HEK293 (cell line): ENCODE measurements at regions not wholly inside any gene's neighbourhood (a gene's known extent, or its start where the extent isn't known, plus 50 kb on each side); places are given as distances from the start of the nearest gene placed in this dataset.

Experiments used
- GLIS2 ChIP-seq: fragments of 450-650 bp; formaldehyde crosslinking; IDR thresholded peaks from 2 replicates; pipeline ENCODE4 v1.5.1; 2016; ENCODE audit warnings: missing biosample characterization, missing genetic modification characterization
- KLF10 ChIP-seq: fragments of 450-650 bp; IDR thresholded peaks from 2 replicates; pipeline ENCODE4 v1.5.1; 2018; ENCODE audit warnings: missing biosample characterization, mild to moderate bottlenecking, missing genetic modification characterization
- SALL2 ChIP-seq: fragments of 450-650 bp; formaldehyde crosslinking; IDR thresholded peaks from 2 replicates; pipeline ENCODE4 v1.5.0; 2017; ENCODE audit warnings: missing biosample characterization, mild to moderate bottlenecking, missing genetic modification characterization, borderline replicate concordance
- ZBTB8A ChIP-seq: fragments of 450-650 bp; formaldehyde crosslinking; IDR thresholded peaks from 2 replicates; pipeline ENCODE4 v1.5.1; 2016; ENCODE audit warnings: missing biosample characterization, missing genetic modification characterization
- ZEB2 ChIP-seq: fragments of 450-650 bp; formaldehyde crosslinking; IDR thresholded peaks from 2 replicates; pipeline ENCODE4 v1.5.1; 2016; ENCODE audit warnings: missing biosample characterization, missing genetic modification characterization
- ZNF114 ChIP-seq: fragments of 450-650 bp; formaldehyde crosslinking; IDR thresholded peaks from 2 replicates; pipeline ENCODE4 v1.5.0; 2017; ENCODE audit warnings: missing biosample characterization, missing genetic modification characterization
- ZNF174 ChIP-seq: fragments of 450-650 bp; formaldehyde crosslinking; IDR thresholded peaks from 2 replicates; pipeline ENCODE4 v1.5.0; 2017; ENCODE audit warnings: missing biosample characterization, mild to moderate bottlenecking, missing genetic modification characterization
- ZNF221 ChIP-seq: fragments of 450-650 bp; formaldehyde crosslinking; IDR thresholded peaks from 2 replicates; pipeline ENCODE4 v1.5.1; 2017; ENCODE audit warnings: missing biosample characterization, missing genetic modification characterization, borderline replicate concordance
- ZNF404 ChIP-seq: fragments of 450-650 bp; formaldehyde crosslinking; IDR thresholded peaks from 2 replicates; pipeline ENCODE4 v1.5.1; 2017; ENCODE audit warnings: missing biosample characterization, missing genetic modification characterization
- ZNF416 ChIP-seq: fragments of 450-650 bp; formaldehyde crosslinking; IDR thresholded peaks from 2 replicates; pipeline ENCODE4 v1.5.1; 2016; ENCODE audit warnings: missing biosample characterization, missing genetic modification characterization
- ZNF529 ChIP-seq: fragments of 450-650 bp; formaldehyde crosslinking; IDR thresholded peaks from 2 replicates; pipeline ENCODE4 v1.5.1; 2017; ENCODE audit warnings: missing genetic modification characterization, missing biosample characterization; ENCODE audit not compliant: insufficient replicate concordance
- ZNF600 ChIP-seq: fragments of 450-650 bp; formaldehyde crosslinking; IDR thresholded peaks from 2 replicates; pipeline ENCODE4 v1.5.1; 2016; ENCODE audit warnings: missing biosample characterization, missing genetic modification characterization
- ZNF785 ChIP-seq: fragments of 450-650 bp; formaldehyde crosslinking; IDR thresholded peaks from 2 replicates; pipeline ENCODE4 v1.5.1; 2016; ENCODE audit warnings: missing biosample characterization, missing genetic modification characterization
- TF ChIP-seq, protein P1 (sequence below): fragments of 450-650 bp; formaldehyde crosslinking; IDR thresholded peaks from 2 replicates; pipeline ENCODE4 v1.5.1; 2016; ENCODE audit warnings: missing biosample characterization, missing genetic modification characterization, borderline replicate concordance
- TF ChIP-seq, protein P2 (sequence below): fragments of 450-650 bp; formaldehyde crosslinking; IDR thresholded peaks from 2 replicates; pipeline ENCODE4 v1.5.1; 2017; ENCODE audit warnings: missing biosample characterization, mild to moderate bottlenecking, missing genetic modification characterization, moderate library complexity
- TF ChIP-seq, protein P3 (sequence below): fragments of 450-650 bp; formaldehyde crosslinking; IDR thresholded peaks from 2 replicates; pipeline ENCODE4 v1.5.1; 2017; ENCODE audit warnings: missing biosample characterization, missing genetic modification characterization
- TF ChIP-seq, protein P4 (sequence below): fragments of 450-650 bp; formaldehyde crosslinking; IDR thresholded peaks from 2 replicates; pipeline ENCODE4 v1.5.1; 2016; ENCODE audit warnings: missing biosample characterization, missing genetic modification characterization, low read depth
- TF ChIP-seq, protein P5 (sequence below): fragments of 450-650 bp; formaldehyde crosslinking; IDR thresholded peaks from 2 replicates; pipeline ENCODE4 v1.5.1; 2016; ENCODE audit warnings: missing biosample characterization, missing genetic modification characterization
- TF ChIP-seq, protein P6 (sequence below): fragments of 450-650 bp; formaldehyde crosslinking; IDR thresholded peaks from 2 replicates; pipeline ENCODE4 v1.5.1; 2016; ENCODE audit warnings: missing biosample characterization, missing genetic modification characterization, low read depth
- TF ChIP-seq, protein P7 (sequence below): fragments of 450-650 bp; formaldehyde crosslinking; IDR thresholded peaks from 2 replicates; pipeline ENCODE4 v1.5.1; 2016; ENCODE audit warnings: missing biosample characterization, missing genetic modification characterization

DNA sequence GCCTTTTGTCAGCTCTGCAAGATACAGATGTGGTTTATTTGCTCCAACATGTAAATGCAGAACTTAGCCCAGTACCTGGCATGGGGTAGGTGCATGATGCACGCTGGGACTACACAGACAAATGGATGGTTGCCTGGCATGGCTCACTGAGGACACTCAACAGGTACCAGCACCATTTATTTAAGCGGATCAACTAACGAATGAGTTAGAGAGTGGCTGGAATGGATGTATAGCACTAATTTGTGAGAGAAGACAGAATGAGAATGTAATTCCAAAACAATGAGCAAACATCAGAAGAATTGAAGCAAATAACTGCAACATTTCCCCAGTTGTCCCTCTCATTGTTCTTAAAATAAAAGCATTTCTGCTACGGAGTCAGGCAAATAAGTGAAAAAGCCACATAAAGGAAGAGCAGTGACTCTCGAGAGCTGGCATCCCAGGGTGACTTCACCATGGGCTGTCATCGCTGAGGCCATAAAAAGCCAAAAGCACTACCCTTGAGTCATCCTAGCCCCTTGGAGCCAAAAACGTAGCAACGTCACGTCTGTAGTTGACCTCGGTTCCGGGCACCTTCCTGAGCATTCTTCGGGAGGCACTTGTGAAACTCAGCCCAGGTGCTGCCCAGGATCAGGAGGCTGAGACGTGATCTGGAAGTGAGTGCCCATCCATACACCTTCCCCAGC, 290.3 kb downstream of the NSG2 start (continued):
- TF ChIP-seq, protein P1, sequence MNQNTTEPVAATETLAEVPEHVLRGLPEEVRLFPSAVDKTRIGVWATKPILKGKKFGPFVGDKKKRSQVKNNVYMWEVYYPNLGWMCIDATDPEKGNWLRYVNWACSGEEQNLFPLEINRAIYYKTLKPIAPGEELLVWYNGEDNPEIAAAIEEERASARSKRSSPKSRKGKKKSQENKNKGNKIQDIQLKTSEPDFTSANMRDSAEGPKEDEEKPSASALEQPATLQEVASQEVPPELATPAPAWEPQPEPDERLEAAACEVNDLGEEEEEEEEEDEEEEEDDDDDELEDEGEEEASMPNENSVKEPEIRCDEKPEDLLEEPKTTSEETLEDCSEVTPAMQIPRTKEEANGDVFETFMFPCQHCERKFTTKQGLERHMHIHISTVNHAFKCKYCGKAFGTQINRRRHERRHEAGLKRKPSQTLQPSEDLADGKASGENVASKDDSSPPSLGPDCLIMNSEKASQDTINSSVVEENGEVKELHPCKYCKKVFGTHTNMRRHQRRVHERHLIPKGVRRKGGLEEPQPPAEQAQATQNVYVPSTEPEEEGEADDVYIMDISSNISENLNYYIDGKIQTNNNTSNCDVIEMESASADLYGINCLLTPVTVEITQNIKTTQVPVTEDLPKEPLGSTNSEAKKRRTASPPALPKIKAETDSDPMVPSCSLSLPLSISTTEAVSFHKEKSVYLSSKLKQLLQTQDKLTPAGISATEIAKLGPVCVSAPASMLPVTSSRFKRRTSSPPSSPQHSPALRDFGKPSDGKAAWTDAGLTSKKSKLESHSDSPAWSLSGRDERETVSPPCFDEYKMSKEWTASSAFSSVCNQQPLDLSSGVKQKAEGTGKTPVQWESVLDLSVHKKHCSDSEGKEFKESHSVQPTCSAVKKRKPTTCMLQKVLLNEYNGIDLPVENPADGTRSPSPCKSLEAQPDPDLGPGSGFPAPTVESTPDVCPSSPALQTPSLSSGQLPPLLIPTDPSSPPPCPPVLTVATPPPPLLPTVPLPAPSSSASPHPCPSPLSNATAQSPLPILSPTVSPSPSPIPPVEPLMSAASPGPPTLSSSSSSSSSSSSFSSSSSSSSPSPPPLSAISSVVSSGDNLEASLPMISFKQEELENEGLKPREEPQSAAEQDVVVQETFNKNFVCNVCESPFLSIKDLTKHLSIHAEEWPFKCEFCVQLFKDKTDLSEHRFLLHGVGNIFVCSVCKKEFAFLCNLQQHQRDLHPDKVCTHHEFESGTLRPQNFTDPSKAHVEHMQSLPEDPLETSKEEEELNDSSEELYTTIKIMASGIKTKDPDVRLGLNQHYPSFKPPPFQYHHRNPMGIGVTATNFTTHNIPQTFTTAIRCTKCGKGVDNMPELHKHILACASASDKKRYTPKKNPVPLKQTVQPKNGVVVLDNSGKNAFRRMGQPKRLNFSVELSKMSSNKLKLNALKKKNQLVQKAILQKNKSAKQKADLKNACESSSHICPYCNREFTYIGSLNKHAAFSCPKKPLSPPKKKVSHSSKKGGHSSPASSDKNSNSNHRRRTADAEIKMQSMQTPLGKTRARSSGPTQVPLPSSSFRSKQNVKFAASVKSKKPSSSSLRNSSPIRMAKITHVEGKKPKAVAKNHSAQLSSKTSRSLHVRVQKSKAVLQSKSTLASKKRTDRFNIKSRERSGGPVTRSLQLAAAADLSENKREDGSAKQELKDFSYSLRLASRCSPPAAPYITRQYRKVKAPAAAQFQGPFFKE, result no peak
- TF ChIP-seq, protein P2, sequence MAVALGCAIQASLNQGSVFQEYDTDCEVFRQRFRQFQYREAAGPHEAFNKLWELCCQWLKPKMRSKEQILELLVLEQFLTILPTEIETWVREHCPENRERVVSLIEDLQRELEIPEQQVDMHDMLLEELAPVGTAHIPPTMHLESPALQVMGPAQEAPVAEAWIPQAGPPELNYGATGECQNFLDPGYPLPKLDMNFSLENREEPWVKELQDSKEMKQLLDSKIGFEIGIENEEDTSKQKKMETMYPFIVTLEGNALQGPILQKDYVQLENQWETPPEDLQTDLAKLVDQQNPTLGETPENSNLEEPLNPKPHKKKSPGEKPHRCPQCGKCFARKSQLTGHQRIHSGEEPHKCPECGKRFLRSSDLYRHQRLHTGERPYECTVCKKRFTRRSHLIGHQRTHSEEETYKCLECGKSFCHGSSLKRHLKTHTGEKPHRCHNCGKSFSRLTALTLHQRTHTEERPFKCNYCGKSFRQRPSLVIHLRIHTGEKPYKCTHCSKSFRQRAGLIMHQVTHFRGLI (tag by site-specific recombination), result no peak
- TF ChIP-seq, protein P3, sequence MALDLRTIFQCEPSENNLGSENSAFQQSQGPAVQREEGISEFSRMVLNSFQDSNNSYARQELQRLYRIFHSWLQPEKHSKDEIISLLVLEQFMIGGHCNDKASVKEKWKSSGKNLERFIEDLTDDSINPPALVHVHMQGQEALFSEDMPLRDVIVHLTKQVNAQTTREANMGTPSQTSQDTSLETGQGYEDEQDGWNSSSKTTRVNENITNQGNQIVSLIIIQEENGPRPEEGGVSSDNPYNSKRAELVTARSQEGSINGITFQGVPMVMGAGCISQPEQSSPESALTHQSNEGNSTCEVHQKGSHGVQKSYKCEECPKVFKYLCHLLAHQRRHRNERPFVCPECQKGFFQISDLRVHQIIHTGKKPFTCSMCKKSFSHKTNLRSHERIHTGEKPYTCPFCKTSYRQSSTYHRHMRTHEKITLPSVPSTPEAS (tag by site-specific recombination), result 0 out of 2 replicates have a peak, but pooled peaks have one; percentile 21
- peak; percentile 84 for TF ChIP-seq ZNF600 (tag by site-specific recombination)
- no peak for TF ChIP-seq ZNF529
- TF ChIP-seq SALL2 (tag by site-specific recombination), result no peak
- no peak for TF ChIP-seq ZNF416 (tag by site-specific recombination)
- TF ChIP-seq, protein P4, sequence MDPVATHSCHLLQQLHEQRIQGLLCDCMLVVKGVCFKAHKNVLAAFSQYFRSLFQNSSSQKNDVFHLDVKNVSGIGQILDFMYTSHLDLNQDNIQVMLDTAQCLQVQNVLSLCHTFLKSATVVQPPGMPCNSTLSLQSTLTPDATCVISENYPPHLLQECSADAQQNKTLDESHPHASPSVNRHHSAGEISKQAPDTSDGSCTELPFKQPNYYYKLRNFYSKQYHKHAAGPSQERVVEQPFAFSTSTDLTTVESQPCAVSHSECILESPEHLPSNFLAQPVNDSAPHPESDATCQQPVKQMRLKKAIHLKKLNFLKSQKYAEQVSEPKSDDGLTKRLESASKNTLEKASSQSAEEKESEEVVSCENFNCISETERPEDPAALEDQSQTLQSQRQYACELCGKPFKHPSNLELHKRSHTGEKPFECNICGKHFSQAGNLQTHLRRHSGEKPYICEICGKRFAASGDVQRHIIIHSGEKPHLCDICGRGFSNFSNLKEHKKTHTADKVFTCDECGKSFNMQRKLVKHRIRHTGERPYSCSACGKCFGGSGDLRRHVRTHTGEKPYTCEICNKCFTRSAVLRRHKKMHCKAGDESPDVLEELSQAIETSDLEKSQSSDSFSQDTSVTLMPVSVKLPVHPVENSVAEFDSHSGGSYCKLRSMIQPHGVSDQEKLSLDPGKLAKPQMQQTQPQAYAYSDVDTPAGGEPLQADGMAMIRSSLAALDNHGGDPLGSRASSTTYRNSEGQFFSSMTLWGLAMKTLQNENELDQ (tag by site-specific recombination), result no peak
- TF ChIP-seq, protein P5, sequence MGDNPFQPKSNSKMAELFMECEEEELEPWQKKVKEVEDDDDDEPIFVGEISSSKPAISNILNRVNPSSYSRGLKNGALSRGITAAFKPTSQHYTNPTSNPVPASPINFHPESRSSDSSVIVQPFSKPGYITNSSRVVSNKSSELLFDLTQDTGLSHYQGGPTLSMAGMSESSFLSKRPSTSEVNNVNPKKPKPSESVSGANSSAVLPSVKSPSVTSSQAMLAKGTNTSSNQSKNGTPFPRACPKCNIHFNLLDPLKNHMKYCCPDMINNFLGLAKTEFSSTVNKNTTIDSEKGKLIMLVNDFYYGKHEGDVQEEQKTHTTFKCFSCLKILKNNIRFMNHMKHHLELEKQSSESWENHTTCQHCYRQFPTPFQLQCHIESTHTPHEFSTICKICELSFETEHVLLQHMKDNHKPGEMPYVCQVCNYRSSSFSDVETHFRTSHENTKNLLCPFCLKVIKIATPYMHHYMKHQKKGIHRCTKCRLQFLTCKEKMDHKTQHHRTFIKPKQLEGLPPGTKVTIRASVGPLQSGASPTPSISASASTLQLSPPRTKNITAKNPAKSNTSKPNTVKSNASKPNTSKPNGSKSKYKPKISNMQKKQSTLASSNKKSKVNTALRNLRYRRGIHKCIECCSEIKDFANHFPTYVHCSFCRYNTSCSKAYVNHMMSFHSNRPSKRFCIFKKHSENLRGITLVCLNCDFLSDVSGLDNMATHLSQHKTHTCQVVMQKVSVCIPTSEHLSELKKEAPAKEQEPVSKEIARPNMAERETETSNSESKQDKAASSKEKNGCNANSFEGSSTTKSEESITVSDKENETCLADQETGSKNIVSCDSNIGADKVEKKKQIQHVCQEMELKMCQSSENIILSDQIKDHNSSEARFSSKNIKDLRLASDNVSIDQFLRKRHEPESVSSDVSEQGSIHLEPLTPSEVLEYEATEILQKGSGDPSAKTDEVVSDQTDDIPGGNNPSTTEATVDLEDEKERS (tag by site-specific recombination), result no peak
- TF ChIP-seq, protein P6, sequence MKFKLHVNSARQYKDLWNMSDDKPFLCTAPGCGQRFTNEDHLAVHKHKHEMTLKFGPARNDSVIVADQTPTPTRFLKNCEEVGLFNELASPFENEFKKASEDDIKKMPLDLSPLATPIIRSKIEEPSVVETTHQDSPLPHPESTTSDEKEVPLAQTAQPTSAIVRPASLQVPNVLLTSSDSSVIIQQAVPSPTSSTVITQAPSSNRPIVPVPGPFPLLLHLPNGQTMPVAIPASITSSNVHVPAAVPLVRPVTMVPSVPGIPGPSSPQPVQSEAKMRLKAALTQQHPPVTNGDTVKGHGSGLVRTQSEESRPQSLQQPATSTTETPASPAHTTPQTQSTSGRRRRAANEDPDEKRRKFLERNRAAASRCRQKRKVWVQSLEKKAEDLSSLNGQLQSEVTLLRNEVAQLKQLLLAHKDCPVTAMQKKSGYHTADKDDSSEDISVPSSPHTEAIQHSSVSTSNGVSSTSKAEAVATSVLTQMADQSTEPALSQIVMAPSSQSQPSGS (tag by site-specific recombination), result 0 out of 2 replicates have a peak, but pooled peaks have one; percentile 55
- TF ChIP-seq GLIS2 (tag by site-specific recombination), result no peak
- TF ChIP-seq ZBTB8A, result peak; percentile 39
- peak; percentile 96 for TF ChIP-seq ZEB2 (tag by site-specific recombination)
- no peak for TF ChIP-seq ZNF785 (tag by site-specific recombination)
- TF ChIP-seq ZNF114 (tag by site-specific recombination), result no peak
- TF ChIP-seq, protein P7, sequence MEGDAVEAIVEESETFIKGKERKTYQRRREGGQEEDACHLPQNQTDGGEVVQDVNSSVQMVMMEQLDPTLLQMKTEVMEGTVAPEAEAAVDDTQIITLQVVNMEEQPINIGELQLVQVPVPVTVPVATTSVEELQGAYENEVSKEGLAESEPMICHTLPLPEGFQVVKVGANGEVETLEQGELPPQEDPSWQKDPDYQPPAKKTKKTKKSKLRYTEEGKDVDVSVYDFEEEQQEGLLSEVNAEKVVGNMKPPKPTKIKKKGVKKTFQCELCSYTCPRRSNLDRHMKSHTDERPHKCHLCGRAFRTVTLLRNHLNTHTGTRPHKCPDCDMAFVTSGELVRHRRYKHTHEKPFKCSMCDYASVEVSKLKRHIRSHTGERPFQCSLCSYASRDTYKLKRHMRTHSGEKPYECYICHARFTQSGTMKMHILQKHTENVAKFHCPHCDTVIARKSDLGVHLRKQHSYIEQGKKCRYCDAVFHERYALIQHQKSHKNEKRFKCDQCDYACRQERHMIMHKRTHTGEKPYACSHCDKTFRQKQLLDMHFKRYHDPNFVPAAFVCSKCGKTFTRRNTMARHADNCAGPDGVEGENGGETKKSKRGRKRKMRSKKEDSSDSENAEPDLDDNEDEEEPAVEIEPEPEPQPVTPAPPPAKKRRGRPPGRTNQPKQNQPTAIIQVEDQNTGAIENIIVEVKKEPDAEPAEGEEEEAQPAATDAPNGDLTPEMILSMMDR (tag by site-specific recombination), result no peak
- TF ChIP-seq ZNF174, result no peak
- TF ChIP-seq ZNF221 (tag by site-specific recombination), result no peak
- peak; percentile 52; the same call in 1 of the 2 replicates for TF ChIP-seq KLF10 (tag by site-specific recombination)
- no peak for TF ChIP-seq ZNF404 (tag by site-specific recombination)
